ENCODE measurements at regions not wholly inside any gene's neighbourhood (a gene's known extent, or its start where the extent isn't known, plus 50 kb on each side); places are given as distances from the start of the nearest gene placed in this dataset.

DNA sequence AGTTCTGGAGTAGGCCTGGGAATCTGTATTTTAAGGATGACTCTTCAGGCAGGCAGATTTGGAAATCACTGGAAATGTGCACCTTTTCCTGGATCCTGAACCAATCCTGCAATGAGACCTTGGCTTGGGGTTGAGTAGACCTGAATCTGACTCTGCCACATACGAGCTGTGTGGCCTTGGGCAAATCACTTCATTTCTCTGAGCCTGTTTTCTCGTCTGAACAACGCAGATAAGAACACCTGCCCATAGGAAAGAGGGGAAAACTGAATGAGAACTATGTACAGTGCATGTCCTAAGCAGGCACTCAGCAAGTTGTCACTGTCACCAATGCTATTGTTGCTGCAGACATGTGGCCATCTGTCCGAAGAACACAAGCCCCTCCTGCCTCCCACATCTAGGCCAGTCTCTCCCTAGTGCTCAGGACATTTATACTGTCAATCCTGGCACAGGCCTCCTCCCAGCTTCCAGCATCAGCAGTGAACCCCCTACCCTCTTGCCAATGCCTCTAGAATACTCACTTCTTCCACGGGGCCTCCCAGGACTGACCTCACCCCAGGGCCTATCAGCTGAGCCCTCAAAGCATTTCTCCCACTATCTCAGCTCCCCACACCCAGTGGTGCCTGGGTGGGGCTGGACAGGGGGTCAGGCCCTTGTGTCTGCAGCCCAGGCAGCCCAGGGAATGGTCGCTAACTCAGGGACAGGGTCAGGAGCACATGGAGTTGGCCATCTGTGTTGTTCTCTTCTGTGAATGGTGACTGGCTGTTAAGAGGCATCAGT is 88.8 kb upstream of the ZBTB40 start:
- Mint-ChIP-seq H3K9me3 (peaks cover 3% of the 10 kb centered on the region), H3K27me3 (ENCODE audit: low read depth) (peaks cover 35% of the 10 kb centered on the region), H3K27ac (no peak overlapping the region), H3K4me3 (no peak overlapping the region), H3K4me1 (peaks cover 28% of the 10 kb centered on the region), H3K36me3 (no peaks in the 10 kb centered on the region)
- DNase-seq (ENCODE audit: low spot score in 2 of 2, unreplicated experiment in 2 of 2) = no peak
- TF ChIP-seq, protein P1, sequence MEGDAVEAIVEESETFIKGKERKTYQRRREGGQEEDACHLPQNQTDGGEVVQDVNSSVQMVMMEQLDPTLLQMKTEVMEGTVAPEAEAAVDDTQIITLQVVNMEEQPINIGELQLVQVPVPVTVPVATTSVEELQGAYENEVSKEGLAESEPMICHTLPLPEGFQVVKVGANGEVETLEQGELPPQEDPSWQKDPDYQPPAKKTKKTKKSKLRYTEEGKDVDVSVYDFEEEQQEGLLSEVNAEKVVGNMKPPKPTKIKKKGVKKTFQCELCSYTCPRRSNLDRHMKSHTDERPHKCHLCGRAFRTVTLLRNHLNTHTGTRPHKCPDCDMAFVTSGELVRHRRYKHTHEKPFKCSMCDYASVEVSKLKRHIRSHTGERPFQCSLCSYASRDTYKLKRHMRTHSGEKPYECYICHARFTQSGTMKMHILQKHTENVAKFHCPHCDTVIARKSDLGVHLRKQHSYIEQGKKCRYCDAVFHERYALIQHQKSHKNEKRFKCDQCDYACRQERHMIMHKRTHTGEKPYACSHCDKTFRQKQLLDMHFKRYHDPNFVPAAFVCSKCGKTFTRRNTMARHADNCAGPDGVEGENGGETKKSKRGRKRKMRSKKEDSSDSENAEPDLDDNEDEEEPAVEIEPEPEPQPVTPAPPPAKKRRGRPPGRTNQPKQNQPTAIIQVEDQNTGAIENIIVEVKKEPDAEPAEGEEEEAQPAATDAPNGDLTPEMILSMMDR (IDR thresholded peaks at IDR 0.05; ENCODE audit: unreplicated experiment) = no peak

DNA sequence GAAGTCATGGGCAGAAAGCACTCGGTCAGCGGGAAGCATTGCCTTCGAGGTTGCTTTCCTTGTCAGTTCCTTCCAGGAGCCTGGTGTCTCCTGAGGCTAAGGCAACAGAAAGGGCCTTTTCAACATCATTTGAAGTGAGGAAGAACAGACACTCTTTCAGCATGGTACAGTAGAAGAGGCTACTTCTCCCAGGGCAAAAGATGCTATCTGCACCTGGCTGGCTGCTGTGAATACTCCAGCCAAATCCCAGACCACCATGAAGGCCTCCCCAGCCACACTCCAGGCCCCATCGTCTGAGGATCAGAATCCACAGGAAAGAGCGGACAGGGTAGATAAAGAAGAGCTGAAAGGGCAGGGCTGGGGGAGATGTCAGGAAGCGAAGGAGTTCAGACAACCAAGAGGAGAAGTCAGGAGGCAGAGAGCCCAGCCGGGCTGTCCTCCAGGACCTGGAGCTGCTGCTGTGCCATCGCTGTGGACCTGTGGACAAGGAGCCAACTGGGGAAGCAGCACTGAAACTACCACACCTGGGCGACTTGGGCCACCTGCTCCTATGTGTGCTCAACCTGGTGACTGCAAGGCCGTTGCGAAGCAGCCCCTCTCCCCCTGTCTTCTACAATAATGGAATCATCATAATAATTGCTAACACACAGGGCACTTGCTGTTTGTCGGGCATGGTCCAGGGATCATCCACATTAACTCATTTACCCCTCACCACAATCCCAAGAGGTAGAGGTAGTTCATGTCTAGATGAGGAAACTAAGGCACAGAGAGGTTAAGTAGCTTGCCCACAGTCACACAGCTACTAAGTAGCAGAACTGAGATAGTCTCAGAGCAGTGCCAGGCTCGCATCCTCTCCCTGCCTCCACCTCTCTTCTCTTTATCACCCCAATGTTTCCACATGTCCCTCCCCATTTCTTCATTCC is 88.0 kb upstream of the ZBTB40 start:
- Mint-ChIP-seq H3K4me1 (peaks cover 28% of the 10 kb centered on the region), H3K4me3 (no peak overlapping the region), H3K36me3 (no peaks in the 10 kb centered on the region), H3K27me3 (ENCODE audit: low read depth) (peaks cover 38% of the 10 kb centered on the region), H3K9me3 (peaks cover 3% of the 10 kb centered on the region), H3K27ac (peak overlapping the region; percentile 37)
- DNase-seq (ENCODE audit: low spot score in 2 of 2, unreplicated experiment in 2 of 2) = no peak
- TF ChIP-seq, protein P1 (IDR thresholded peaks at IDR 0.05; ENCODE audit: unreplicated experiment) = no peak

- peak overlapping the region; percentile 37 for H3K27ac Mint-ChIP-seq
- peaks cover 35% of the 10 kb centered on the region for H3K27me3 Mint-ChIP-seq (ENCODE audit: low read depth)
Observed at GRCh38 chr1:22364326-22364650, 87.4 kb upstream of the ZBTB40 start.

DNA sequence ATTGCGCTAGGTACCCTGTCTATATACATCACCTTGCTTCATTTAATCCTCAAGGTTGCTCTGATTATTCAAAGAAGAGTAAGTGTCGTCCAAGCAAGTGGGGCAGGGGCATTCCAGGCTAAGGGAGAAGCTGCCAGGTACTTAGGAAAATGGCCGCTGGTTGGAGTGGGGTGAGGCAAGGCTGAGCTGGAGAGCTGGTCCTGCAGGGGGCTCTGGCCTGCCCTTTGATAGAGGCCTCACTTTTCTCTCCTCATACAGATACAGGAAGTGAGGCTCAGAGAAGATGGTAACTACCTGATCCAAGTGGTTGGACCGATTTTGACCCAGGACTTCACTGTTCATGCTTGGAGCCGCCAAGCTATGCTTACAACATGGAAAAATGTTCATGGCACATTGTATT is 86.9 kb upstream of the ZBTB40 start:
- no peak overlapping the region for H3K27ac Mint-ChIP-seq
- TF ChIP-seq, protein P1 (IDR thresholded peaks at IDR 0.05; ENCODE audit: unreplicated experiment) = no peak
- H3K27me3 Mint-ChIP-seq (ENCODE audit: low read depth) = peaks cover 33% of the 10 kb centered on the region
- peaks cover 24% of the 10 kb centered on the region for H3K4me1 Mint-ChIP-seq
- H3K36me3 Mint-ChIP-seq = no peaks in the 10 kb centered on the region
- no peaks in the 10 kb centered on the region for H3K9me3 Mint-ChIP-seq
- no peak overlapping the region for H3K4me3 Mint-ChIP-seq
- DNase-seq (ENCODE audit: low spot score in 2 of 2, unreplicated experiment in 2 of 2) = no peak

More at GRCh38 chr1:22364326-22364650, 87.4 kb upstream of the ZBTB40 start:
- no peak for DNase-seq (ENCODE audit: low spot score in 2 of 2, unreplicated experiment in 2 of 2)
- TF ChIP-seq, protein P1 (IDR thresholded peaks at IDR 0.05; ENCODE audit: unreplicated experiment) = no peak
- Mint-ChIP-seq H3K9me3 (no peaks in the 10 kb centered on the region), H3K36me3 (no peaks in the 10 kb centered on the region), H3K4me1 (peaks cover 28% of the 10 kb centered on the region), H3K4me3 (no peak overlapping the region)

GRCh38 chr1:22365331-22366295 is 86.0 kb upstream of the ZBTB40 start:
- H3K9me3 Mint-ChIP-seq = no peaks in the 10 kb centered on the region
- H3K4me3 Mint-ChIP-seq = no peak overlapping the region
- no peaks in the 10 kb centered on the region for H3K36me3 Mint-ChIP-seq
- peaks cover 24% of the 10 kb centered on the region for H3K4me1 Mint-ChIP-seq
- TF ChIP-seq, protein P1 (IDR thresholded peaks at IDR 0.05; ENCODE audit: unreplicated experiment) = no peak
- H3K27me3 Mint-ChIP-seq (ENCODE audit: low read depth) = peaks cover 31% of the 10 kb centered on the region
- no peak overlapping the region for H3K27ac Mint-ChIP-seq
- no peak for DNase-seq (ENCODE audit: low spot score in 2 of 2, unreplicated experiment in 2 of 2)

All from mesothelial cell of epicardium (in vitro differentiated cells).